BJ (cell line): ENCODE measurements at regions not wholly inside any gene's neighbourhood (a gene's known extent, or its start where the extent isn't known, plus 50 kb on each side); places are given as distances from the start of the nearest gene placed in this dataset.

Experiments used
- CTCF ChIA-PET: fragments of 350-600 bp; formaldehyde crosslinking; extraction: SDS; loops from one replicate; lab custom pipeline; 2021; ENCODE audit warnings: antibody characterized with exemption, inconsistent platforms; lab: Yijun Ruan, JAX
- POLR2A ChIA-PET: fragments of 300-600 bp; sonication (Branson Sonifier 250); formaldehyde crosslinking; extraction: SDS; loops from one replicate; lab custom pipeline; 2021; ENCODE audit warnings: antibody characterized with exemption; lab: Charles Lee
- DNase-seq: peaks from one replicate; pipeline ENCODE4 v3.0.0-alpha.2; 2011; ENCODE audit warnings: low read depth
- H3K27me3 ChIP-seq: 2 replicates; pipeline ENCODE4 v1.6.0; 2011; ENCODE audit warnings: low read length; ENCODE audit not compliant: control insufficient read depth, insufficient read depth
- H3K36me3 ChIP-seq: 2 replicates; pipeline ENCODE4 v1.5.1; 2011; ENCODE audit warnings: low read length; ENCODE audit not compliant: control insufficient read depth, insufficient read depth
- H3K4me3 ChIP-seq: 2 replicates; pipeline ENCODE4 v1.5.1; 2011; ENCODE audit warnings: low read depth, mild to moderate bottlenecking, control low read depth, low read length
- TF ChIP-seq, protein P1 (sequence below): IDR thresholded peaks from 2 replicates; pipeline ENCODE4 v1.5.1; 2011; ENCODE audit warnings: low read depth, mild to moderate bottlenecking, control low read depth, inconsistent platforms, low read length, moderate library complexity; ENCODE audit not compliant: insufficient read depth

DNA sequence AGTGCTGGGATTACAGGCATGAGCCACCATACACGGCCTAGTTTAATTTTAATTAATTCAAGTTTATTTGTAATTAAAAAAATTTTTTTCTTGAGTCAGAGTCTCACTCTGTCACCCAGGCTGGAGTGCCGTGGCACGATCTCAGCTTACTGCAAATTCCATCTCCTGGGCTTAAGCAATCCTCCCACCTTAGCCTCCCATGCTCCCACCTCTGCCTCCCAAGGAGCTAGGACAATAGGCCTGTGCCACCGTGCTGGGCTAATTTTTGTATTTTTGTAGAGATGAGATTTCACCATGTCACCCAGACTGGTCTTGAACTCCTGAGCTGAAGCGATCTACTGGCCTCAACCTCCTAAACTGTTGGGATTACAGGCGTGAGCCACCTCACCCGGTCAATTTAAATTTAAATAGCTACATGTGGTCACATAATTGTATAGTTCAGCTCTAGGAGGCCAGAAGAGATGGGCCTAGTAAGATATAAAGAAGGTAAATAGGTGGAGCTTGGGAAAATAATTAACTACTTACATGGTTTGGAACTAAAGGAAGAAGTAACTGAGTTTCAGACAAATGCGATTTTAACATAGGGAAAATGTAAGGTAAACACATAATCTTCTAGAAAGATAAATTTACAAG lies 220.0 kb upstream of the CITED2 start:
- Histone ChIP-seq H3K27me3 (no peaks in the 10 kb centered on the region), H3K4me3 (no peak overlapping the region), H3K36me3 (no peaks in the 10 kb centered on the region)
- POLR2A ChIA-PET = interaction anchor here (0.6 to 0.8 kb wide), 2 partner anchors 219 to 842 kb away, joined by 5 to 7 read pairs; no protein-coding TSS in a partner anchor
- DNase-seq = no peak
- CTCF ChIA-PET = interaction anchor here (1.2 kb wide), 1 partner anchor 17 kb away, joined by 3 read pairs; no protein-coding TSS in a partner anchor
- TF ChIP-seq, protein P1, sequence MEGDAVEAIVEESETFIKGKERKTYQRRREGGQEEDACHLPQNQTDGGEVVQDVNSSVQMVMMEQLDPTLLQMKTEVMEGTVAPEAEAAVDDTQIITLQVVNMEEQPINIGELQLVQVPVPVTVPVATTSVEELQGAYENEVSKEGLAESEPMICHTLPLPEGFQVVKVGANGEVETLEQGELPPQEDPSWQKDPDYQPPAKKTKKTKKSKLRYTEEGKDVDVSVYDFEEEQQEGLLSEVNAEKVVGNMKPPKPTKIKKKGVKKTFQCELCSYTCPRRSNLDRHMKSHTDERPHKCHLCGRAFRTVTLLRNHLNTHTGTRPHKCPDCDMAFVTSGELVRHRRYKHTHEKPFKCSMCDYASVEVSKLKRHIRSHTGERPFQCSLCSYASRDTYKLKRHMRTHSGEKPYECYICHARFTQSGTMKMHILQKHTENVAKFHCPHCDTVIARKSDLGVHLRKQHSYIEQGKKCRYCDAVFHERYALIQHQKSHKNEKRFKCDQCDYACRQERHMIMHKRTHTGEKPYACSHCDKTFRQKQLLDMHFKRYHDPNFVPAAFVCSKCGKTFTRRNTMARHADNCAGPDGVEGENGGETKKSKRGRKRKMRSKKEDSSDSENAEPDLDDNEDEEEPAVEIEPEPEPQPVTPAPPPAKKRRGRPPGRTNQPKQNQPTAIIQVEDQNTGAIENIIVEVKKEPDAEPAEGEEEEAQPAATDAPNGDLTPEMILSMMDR = no peak

DNA sequence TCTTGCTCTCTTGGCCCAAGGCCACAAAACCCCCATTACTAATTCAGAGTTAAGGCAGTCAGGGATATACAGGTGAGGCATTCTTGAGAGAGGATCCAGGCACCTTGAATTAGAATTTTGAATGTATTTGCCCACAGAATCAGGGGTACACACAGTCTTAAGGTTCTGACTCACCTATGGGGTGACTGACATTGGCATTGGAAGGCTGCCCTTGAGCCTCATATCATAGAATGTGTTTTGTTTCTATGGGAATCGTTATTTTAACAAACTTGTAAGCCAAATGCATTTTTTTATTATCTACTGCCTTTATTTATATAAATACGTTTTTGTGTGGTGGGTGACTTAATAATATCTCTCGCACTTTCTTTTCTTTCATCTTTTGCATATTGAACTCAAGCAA lies 218.6 kb upstream of the CITED2 start:
- H3K36me3 ChIP-seq = no peaks in the 10 kb centered on the region
- POLR2A ChIA-PET = no interaction called here
- CTCF ChIA-PET = no interaction called here

DNA sequence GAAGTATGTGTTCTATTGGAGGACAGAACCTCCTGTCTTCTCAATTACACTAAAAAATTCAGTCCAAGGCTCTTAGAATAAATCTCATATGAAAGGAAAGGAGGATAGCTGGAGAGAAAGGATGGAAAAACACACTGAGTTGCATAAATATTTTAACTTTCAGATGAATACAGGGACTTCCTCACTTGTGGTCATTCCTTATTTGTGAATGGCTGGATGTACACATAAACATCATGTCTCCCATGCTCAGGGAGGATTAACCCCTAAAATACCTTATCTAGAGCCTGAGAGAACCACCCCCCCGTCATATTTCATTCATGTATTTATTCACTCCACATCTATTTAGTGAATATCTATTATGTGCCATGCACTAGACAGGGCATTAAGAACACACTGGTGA lies 217.6 kb upstream of the CITED2 start:
- POLR2A ChIA-PET = no interaction called here
- DNase-seq = no peak
- no peak overlapping the region for H3K4me3 ChIP-seq
- TF ChIP-seq, protein P1 = no peak
- H3K36me3 ChIP-seq = no peaks in the 10 kb centered on the region
- CTCF ChIA-PET = no interaction called here
- H3K27me3 ChIP-seq = no peaks in the 10 kb centered on the region

More for the DNA sequence above, 218.6 kb upstream of the CITED2 start:
- Histone ChIP-seq H3K27me3 (no peaks in the 10 kb centered on the region), H3K4me3 (no peak overlapping the region)
- TF ChIP-seq, protein P1 = no peak
- DNase-seq = no peak

DNA sequence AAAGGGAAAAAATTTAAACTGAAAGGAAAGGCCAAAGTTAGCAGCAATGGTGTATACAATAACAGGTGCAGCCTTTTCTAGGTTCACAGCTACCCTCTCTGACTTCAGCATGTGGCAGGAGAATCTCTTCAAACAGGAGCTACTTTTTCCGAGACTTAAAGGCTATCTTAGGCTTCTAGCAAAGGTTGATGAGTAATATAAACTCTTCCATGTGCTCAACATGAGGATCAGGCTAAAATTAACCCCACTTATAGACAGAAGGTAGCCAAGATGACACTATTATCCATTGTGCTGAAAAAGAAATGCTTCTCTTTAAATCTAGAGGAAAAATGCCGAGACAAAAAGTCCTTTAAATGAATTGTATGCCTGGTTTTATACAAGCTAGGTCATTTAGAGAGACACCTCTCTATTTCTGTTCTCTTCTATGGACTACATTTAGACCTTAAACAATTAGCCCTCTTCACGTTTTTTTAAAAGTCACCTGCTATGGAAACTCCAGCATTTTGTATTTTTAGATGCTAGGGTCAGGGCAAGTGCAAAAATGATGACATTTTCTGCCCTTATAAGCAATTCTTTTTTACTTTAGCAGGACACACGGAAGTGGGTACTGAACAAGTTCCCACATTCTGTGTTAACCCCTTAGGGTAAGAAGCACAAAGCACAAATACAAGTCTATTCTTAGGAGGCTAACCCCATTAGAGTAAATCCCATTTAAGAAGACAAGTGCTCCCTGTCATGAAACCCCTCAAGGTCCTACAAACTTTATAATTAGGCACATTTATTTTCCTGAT lies 216.8 kb upstream of the CITED2 start:
- Histone ChIP-seq H3K4me3 (no peak overlapping the region), H3K27me3 (no peaks in the 10 kb centered on the region), H3K36me3 (no peaks in the 10 kb centered on the region)
- ChIA-PET CTCF (no interaction called here), POLR2A (interaction anchor here (0.6 to 1.1 kb wide), 2 partner anchors 165 to 217 kb away, joined by 4 to 8 read pairs; partner anchors contain the start of gene CITED2)
- DNase-seq = no peak
- TF ChIP-seq, protein P1 = no peak

DNA sequence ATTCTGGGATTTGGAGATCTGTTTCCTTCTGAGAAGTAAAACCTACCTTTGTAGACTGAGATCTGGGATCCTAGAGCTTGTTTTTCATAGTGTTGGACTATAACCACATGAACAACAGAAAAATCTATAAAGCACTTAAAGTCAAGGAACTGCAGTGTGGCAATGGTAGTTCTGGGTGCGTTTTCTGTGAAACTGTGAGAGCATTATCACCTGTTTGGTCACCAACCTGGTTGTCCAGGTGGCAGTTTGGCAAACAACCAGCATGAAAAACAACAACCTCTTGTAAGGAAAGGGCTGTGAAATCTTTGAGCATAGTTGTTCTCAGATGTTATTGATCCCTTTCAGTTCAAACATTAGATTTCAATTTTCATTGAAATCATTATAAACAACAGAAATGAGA lies 215.8 kb upstream of the CITED2 start:
- TF ChIP-seq, protein P1 = no peak
- Histone ChIP-seq H3K36me3 (no peaks in the 10 kb centered on the region), H3K27me3 (no peaks in the 10 kb centered on the region), H3K4me3 (no peak overlapping the region)
- CTCF ChIA-PET = no interaction called here
- no peak for DNase-seq
- POLR2A ChIA-PET = interaction anchor here (1.1 kb wide), 1 partner anchor 216 kb away, joined by 4 read pairs; the partner anchor contains the start of gene CITED2
